HEK293 (cell line): ENCODE measurements at regions not wholly inside any gene's neighbourhood (a gene's known extent, or its start where the extent isn't known, plus 50 kb on each side); places are given as distances from the start of the nearest gene placed in this dataset.

Experiments
- CTCF ChIA-PET: fragments of 350-600 bp; formaldehyde crosslinking; extraction: SDS; loops from one replicate; lab custom pipeline; 2021; ENCODE audit warnings: antibody characterized with exemption; lab: Yijun Ruan, JAX
- POLR2A ChIA-PET: fragments of 300-600 bp; formaldehyde crosslinking; extraction: SDS; loops from one replicate; lab custom pipeline; 2020; ENCODE audit warnings: antibody characterized with exemption, inconsistent platforms; lab: Yijun Ruan, JAX
- H3K27ac ChIP-seq: fragments of 200-500 bp; sonication (Bioruptor generic); 2 replicates; pipeline ENCODE4 v1.5.1; 2014; ENCODE audit warnings: low read depth, low read length, control low read depth, inconsistent platforms; ENCODE audit errors: extremely low read depth
- H3K36me3 ChIP-seq, 2 experiments: fragments of 200-500 bp in 1 of 2; sonication (Bioruptor generic) in 1 of 2; 1 replicate in 1 of 2; 2 replicates in 1 of 2; pipeline ENCODE4 v1.5.1; 2014 to 2017; ENCODE audit warnings: inconsistent platforms in 2 of 2, low read length in 2 of 2; ENCODE audit not compliant: control insufficient read depth in 2 of 2, insufficient read depth in 1 of 2
- H3K4me1 ChIP-seq: fragments of 200-500 bp; sonication (Bioruptor generic); 2 replicates; pipeline ENCODE4 v1.5.1; 2014; ENCODE audit warnings: mild to moderate bottlenecking, low read length, inconsistent platforms; ENCODE audit not compliant: control insufficient read depth, insufficient read depth
- H3K4me3 ChIP-seq: 2 replicates; pipeline ENCODE4 v1.5.1; 2011; ENCODE audit warnings: low read depth, mild to moderate bottlenecking, control low read depth, low read length, moderate library complexity
- H3K9me3 ChIP-seq: fragments of 200-500 bp; sonication (Bioruptor generic); 2 replicates; pipeline ENCODE4 v1.5.1; 2014; ENCODE audit warnings: low read depth, low read length, inconsistent platforms; ENCODE audit not compliant: control insufficient read depth, insufficient read depth
- KLF1 ChIP-seq: fragments of 450-650 bp; formaldehyde crosslinking; IDR thresholded peaks from 2 replicates; pipeline ENCODE4 v1.5.1; 2016; ENCODE audit warnings: missing biosample characterization, missing genetic modification characterization
- OVOL3 ChIP-seq: fragments of 450-650 bp; formaldehyde crosslinking; IDR thresholded peaks from 2 replicates; pipeline ENCODE4 v1.5.1; 2016; ENCODE audit warnings: missing biosample characterization, missing genetic modification characterization
- TCF7L2 ChIP-seq: IDR thresholded peaks from 2 replicates; pipeline ENCODE4 v1.6.1; 2011; ENCODE audit warnings: low read depth, mild to moderate bottlenecking, inconsistent platforms, low read length, moderate library complexity, borderline replicate concordance
- ZEB2 ChIP-seq: fragments of 450-650 bp; formaldehyde crosslinking; IDR thresholded peaks from 2 replicates; pipeline ENCODE4 v1.5.1; 2016; ENCODE audit warnings: missing biosample characterization, missing genetic modification characterization
- ZFP69B ChIP-seq: fragments of 450-650 bp; formaldehyde crosslinking; IDR thresholded peaks from 2 replicates; pipeline ENCODE4 v1.5.1; 2016; ENCODE audit warnings: missing biosample characterization, missing genetic modification characterization
- ZNF324 ChIP-seq: fragments of 450-650 bp; formaldehyde crosslinking; IDR thresholded peaks from 2 replicates; pipeline ENCODE4 v1.5.1; 2016; ENCODE audit warnings: missing biosample characterization, missing genetic modification characterization
- ZNF529 ChIP-seq: fragments of 450-650 bp; formaldehyde crosslinking; IDR thresholded peaks from 2 replicates; pipeline ENCODE4 v1.5.1; 2017; ENCODE audit warnings: missing genetic modification characterization, missing biosample characterization; ENCODE audit not compliant: insufficient replicate concordance
- ZNF549 ChIP-seq: fragments of 450-650 bp; IDR thresholded peaks from 2 replicates; pipeline ENCODE4 v1.5.1; 2018; ENCODE audit warnings: missing biosample characterization, missing genetic modification characterization, mild to moderate bottlenecking, inconsistent platforms, moderate library complexity
- ZNF776 ChIP-seq: fragments of 450-650 bp; formaldehyde crosslinking; IDR thresholded peaks from 2 replicates; pipeline ENCODE4 v1.5.0; 2017; ENCODE audit warnings: missing biosample characterization, missing genetic modification characterization, borderline replicate concordance
- ZNF777 ChIP-seq: fragments of 450-650 bp; formaldehyde crosslinking; IDR thresholded peaks from 2 replicates; pipeline ENCODE4 v1.5.1; 2017; ENCODE audit warnings: missing biosample characterization, missing genetic modification characterization, borderline replicate concordance
- ZNF792 ChIP-seq: fragments of 450-650 bp; formaldehyde crosslinking; IDR thresholded peaks from 2 replicates; pipeline ENCODE4 v1.5.1; 2016; ENCODE audit warnings: missing biosample characterization, missing genetic modification characterization
- TF ChIP-seq, protein P1 (sequence below): fragments of 450-650 bp; formaldehyde crosslinking; IDR thresholded peaks from 2 replicates; pipeline ENCODE4 v1.5.1; 2016; ENCODE audit warnings: missing biosample characterization, missing genetic modification characterization
- TF ChIP-seq, protein P2 (sequence below): fragments of 450-650 bp; formaldehyde crosslinking; IDR thresholded peaks from 2 replicates; pipeline ENCODE4 v1.5.1; 2017; ENCODE audit warnings: missing biosample characterization, missing genetic modification characterization
- TF ChIP-seq, protein P3 (sequence below): fragments of 450-650 bp; formaldehyde crosslinking; IDR thresholded peaks from 2 replicates; pipeline ENCODE4 v1.5.1; 2017; ENCODE audit warnings: missing biosample characterization, missing genetic modification characterization

DNA sequence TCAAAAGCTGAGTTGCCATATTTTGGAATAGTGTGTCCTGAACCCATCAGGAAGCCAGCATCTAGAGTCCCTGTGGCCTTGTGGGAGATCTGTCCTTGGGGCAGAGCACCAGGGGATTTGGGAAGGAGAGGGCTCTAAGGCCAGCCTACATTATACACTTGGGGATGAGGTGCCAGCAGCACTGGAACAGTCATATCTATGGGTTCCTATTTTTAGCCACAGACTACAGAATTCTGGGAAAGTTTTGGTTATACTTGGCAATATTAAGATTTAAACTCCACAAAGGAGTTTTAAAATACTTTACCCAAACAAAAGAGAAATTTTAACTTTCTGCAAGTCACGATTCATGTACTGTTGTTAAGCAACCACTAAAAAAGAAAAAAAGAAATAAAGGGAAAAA is 405.7 kb upstream of the MMADHC start:
- no peaks in the 10 kb centered on the region for H3K9me3 ChIP-seq
- ChIA-PET POLR2A (no interaction called here), CTCF (no interaction called here)
- TF ChIP-seq ZNF777 (tag by site-specific recombination) (no peak), TCF7L2 (no peak), ZNF529 (tag by site-specific recombination) (no peak)
- TF ChIP-seq, protein P1, sequence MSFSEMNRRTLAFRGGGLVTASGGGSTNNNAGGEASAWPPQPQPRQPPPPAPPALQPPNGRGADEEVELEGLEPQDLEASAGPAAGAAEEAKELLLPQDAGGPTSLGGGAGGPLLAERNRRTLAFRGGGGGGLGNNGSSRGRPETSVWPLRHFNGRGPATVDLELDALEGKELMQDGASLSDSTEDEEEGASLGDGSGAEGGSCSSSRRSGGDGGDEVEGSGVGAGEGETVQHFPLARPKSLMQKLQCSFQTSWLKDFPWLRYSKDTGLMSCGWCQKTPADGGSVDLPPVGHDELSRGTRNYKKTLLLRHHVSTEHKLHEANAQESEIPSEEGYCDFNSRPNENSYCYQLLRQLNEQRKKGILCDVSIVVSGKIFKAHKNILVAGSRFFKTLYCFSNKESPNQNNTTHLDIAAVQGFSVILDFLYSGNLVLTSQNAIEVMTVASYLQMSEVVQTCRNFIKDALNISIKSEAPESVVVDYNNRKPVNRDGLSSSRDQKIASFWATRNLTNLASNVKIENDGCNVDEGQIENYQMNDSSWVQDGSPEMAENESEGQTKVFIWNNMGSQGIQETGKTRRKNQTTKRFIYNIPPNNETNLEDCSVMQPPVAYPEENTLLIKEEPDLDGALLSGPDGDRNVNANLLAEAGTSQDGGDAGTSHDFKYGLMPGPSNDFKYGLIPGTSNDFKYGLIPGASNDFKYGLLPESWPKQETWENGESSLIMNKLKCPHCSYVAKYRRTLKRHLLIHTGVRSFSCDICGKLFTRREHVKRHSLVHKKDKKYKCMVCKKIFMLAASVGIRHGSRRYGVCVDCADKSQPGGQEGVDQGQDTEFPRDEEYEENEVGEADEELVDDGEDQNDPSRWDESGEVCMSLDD: no peak
- TF ChIP-seq, protein P2, sequence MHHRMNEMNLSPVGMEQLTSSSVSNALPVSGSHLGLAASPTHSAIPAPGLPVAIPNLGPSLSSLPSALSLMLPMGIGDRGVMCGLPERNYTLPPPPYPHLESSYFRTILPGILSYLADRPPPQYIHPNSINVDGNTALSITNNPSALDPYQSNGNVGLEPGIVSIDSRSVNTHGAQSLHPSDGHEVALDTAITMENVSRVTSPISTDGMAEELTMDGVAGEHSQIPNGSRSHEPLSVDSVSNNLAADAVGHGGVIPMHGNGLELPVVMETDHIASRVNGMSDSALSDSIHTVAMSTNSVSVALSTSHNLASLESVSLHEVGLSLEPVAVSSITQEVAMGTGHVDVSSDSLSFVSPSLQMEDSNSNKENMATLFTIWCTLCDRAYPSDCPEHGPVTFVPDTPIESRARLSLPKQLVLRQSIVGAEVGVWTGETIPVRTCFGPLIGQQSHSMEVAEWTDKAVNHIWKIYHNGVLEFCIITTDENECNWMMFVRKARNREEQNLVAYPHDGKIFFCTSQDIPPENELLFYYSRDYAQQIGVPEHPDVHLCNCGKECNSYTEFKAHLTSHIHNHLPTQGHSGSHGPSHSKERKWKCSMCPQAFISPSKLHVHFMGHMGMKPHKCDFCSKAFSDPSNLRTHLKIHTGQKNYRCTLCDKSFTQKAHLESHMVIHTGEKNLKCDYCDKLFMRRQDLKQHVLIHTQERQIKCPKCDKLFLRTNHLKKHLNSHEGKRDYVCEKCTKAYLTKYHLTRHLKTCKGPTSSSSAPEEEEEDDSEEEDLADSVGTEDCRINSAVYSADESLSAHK (tag by site-specific recombination): no peak
- TF ChIP-seq, protein P3, sequence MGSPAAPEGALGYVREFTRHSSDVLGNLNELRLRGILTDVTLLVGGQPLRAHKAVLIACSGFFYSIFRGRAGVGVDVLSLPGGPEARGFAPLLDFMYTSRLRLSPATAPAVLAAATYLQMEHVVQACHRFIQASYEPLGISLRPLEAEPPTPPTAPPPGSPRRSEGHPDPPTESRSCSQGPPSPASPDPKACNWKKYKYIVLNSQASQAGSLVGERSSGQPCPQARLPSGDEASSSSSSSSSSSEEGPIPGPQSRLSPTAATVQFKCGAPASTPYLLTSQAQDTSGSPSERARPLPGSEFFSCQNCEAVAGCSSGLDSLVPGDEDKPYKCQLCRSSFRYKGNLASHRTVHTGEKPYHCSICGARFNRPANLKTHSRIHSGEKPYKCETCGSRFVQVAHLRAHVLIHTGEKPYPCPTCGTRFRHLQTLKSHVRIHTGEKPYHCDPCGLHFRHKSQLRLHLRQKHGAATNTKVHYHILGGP: no peak
- no peak overlapping the region for H3K27ac ChIP-seq
- no peaks in the 10 kb centered on the region for H3K36me3 ChIP-seq
- H3K4me1 ChIP-seq: peaks cover 5% of the 10 kb centered on the region
- no peak overlapping the region for H3K4me3 ChIP-seq

DNA sequence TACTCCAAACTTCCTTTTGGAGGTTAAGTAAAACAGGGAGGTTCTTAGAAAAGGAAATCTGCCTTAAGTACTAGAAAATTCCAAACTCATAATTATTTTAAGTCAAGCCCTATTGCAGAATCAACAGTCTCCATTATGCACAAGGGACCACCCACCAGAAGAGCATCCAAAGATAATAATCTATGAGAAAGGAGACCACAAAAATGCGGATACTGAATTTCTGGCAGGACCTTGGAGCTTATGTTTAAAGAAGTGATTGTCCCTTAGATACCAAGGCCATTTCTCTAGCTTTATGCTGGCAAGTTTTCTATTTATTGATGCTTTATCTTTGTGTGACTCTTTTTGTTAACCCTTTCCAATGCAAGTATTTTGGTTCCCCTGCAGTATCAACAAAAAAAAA is 404.0 kb upstream of the MMADHC start:
- Histone ChIP-seq H3K9me3 (no peaks in the 10 kb centered on the region), H3K4me1 (peaks cover 5% of the 10 kb centered on the region), H3K36me3 (no peaks in the 10 kb centered on the region), H3K27ac (no peak overlapping the region), H3K4me3 (no peak overlapping the region)
- no peak for TF ChIP-seq ZFP69B (tag by site-specific recombination)
- TF ChIP-seq KLF1 (tag by site-specific recombination): no peak
- TF ChIP-seq ZNF549: no peak
- TF ChIP-seq ZNF792 (tag by site-specific recombination): no peak
- no peak for TF ChIP-seq ZEB2 (tag by site-specific recombination)
- TF ChIP-seq ZNF776: no peak
- no peak for TF ChIP-seq OVOL3 (tag by site-specific recombination)
- CTCF ChIA-PET: interaction anchor here (0.6 to 0.7 kb wide), 3 partner anchors 11 to 405 kb away, joined by 3 read pairs; no protein-coding TSS in a partner anchor
- POLR2A ChIA-PET: no interaction called here

DNA sequence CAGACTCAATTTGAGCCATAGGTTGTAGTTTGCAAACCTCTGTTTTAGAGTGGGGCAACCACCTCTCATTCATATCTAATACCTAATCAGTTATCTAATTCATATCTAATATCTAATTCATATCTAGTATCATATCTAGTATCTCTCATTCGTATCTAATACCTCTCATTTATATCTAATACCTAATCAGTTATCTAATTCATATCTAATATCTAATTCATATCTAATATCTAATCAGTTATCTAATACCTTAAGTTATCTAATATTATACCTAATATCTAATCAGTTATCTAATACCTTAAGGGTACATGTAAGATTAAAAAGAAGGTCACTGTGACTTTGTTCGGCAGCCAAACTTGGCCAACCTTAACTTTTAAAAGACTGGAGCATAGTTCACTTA is 403.4 kb upstream of the MMADHC start:
- Histone ChIP-seq H3K36me3 (no peaks in the 10 kb centered on the region), H3K27ac (no peak overlapping the region), H3K4me3 (no peak overlapping the region), H3K4me1 (peaks cover 5% of the 10 kb centered on the region), H3K9me3 (no peaks in the 10 kb centered on the region)
- ChIA-PET CTCF (interaction anchor here (0.6 to 0.7 kb wide), 2 partner anchors 11 to 165 kb away, joined by 3 read pairs; no protein-coding TSS in a partner anchor), POLR2A (no interaction called here)
- TF ChIP-seq ZNF324 (tag by site-specific recombination): no peak
